H9 (cell line): ENCODE measurements at regions not wholly inside any gene's neighbourhood (a gene's known extent, or its start where the extent isn't known, plus 50 kb on each side); places are given as distances from the start of the nearest gene placed in this dataset.

ENCODE experiments used
- DNase-seq: peaks from one replicate; pipeline ENCODE4 v3.0.0-alpha.2; 2017
- H2AFZ ChIP-seq: one replicate; pipeline ENCODE4 v1.6.1; 2013; ENCODE audit warnings: mild to moderate bottlenecking, low read length, control low read depth, moderate library complexity
- H2AK5ac ChIP-seq: 2 replicates; pipeline ENCODE4 v1.6.1; 2013; ENCODE audit warnings: low read length, control low read depth, mixed read lengths; ENCODE audit not compliant: insufficient read length
- H2BK120ac ChIP-seq: one replicate; pipeline ENCODE4 v1.6.1; 2013; ENCODE audit warnings: low read depth, mild to moderate bottlenecking, low read length, control low read depth, inconsistent platforms; ENCODE audit not compliant: poor library complexity, severe bottlenecking
- H2BK12ac ChIP-seq: 2 replicates; pipeline ENCODE4 v1.6.1; 2013; ENCODE audit warnings: low read length, control low read depth, mixed read lengths, low read depth; ENCODE audit not compliant: insufficient read length
- H2BK15ac ChIP-seq: 2 replicates; pipeline ENCODE4 v1.6.1; 2013; ENCODE audit warnings: low read depth, low read length, control low read depth
- H2BK20ac ChIP-seq: one replicate; pipeline ENCODE4 v1.6.1; 2013; ENCODE audit warnings: low read depth, mild to moderate bottlenecking, low read length, control low read depth, inconsistent platforms; ENCODE audit not compliant: poor library complexity, severe bottlenecking
- H2BK5ac ChIP-seq: 2 replicates; pipeline ENCODE4 v1.6.1; 2013; ENCODE audit warnings: low read length, control low read depth, mixed read lengths; ENCODE audit not compliant: insufficient read length
- H3K14ac ChIP-seq: 2 replicates; pipeline ENCODE4 v1.6.1; 2013; ENCODE audit warnings: low read length, control low read depth; ENCODE audit not compliant: insufficient read depth
- H3K18ac ChIP-seq: 2 replicates; pipeline ENCODE4 v1.6.1; 2013; ENCODE audit warnings: low read depth, mild to moderate bottlenecking, mixed read lengths, low read length, control low read depth; ENCODE audit not compliant: insufficient read length
- H3K23ac ChIP-seq: 2 replicates; pipeline ENCODE4 v1.6.1; 2013; ENCODE audit warnings: low read length, control low read depth, mixed read lengths, low read depth; ENCODE audit not compliant: insufficient read length
- H3K23me2 ChIP-seq: 2 replicates; pipeline ENCODE4 v1.6.1; 2013; ENCODE audit warnings: low read depth, mild to moderate bottlenecking, mixed read lengths, low read length, control low read depth; ENCODE audit not compliant: insufficient read length, poor library complexity, severe bottlenecking
- H3K27ac ChIP-seq: 2 replicates; pipeline ENCODE4 v1.5.1; 2013; ENCODE audit warnings: low read length, control low read depth, mixed read lengths, low read depth; ENCODE audit not compliant: insufficient read length
- H3K27me3 ChIP-seq: 2 replicates; pipeline ENCODE4 v1.6.1; 2013; ENCODE audit warnings: low read length, control low read depth, inconsistent platforms; ENCODE audit not compliant: insufficient read depth
- H3K4ac ChIP-seq: 2 replicates; pipeline ENCODE4 v1.6.1; 2013; ENCODE audit warnings: low read depth, mild to moderate bottlenecking, control low read depth, inconsistent platforms, low read length, moderate library complexity
- H3K4me1 ChIP-seq: 2 replicates; pipeline ENCODE4 v1.6.1; 2013; ENCODE audit warnings: low read length, control low read depth, inconsistent platforms; ENCODE audit not compliant: insufficient read depth
- H3K4me2 ChIP-seq: 2 replicates; pipeline ENCODE4 v1.6.1; 2013; ENCODE audit warnings: low read length, control low read depth, mixed read lengths; ENCODE audit not compliant: insufficient read length, insufficient read depth
- H3K56ac ChIP-seq: 2 replicates; pipeline ENCODE4 v1.6.1; 2013; ENCODE audit warnings: low read depth, mild to moderate bottlenecking, mixed read lengths, low read length, control low read depth; ENCODE audit not compliant: insufficient read length
- H3K79me1 ChIP-seq: 2 replicates; pipeline ENCODE4 v1.6.1; 2013; ENCODE audit warnings: low read depth, mild to moderate bottlenecking, moderate library complexity, low read length, control low read depth, inconsistent platforms; ENCODE audit not compliant: insufficient read depth, poor library complexity, severe bottlenecking
- H3K79me2 ChIP-seq: 2 replicates; pipeline ENCODE4 v1.6.1; 2013; ENCODE audit warnings: low read length, control low read depth, inconsistent platforms; ENCODE audit not compliant: insufficient read depth
- H3K9ac ChIP-seq: 2 replicates; pipeline ENCODE4 v1.6.1; 2013; ENCODE audit warnings: low read length, control low read depth, mixed read lengths; ENCODE audit not compliant: insufficient read length; ENCODE audit errors: extremely low read depth
- H3K9me3 ChIP-seq: one replicate; pipeline ENCODE4 v1.6.1; 2013; ENCODE audit warnings: low read depth, low read length, inconsistent platforms; ENCODE audit not compliant: control insufficient read depth
- H3T11ph ChIP-seq: one replicate; pipeline ENCODE4 v1.6.1; 2013; ENCODE audit warnings: mild to moderate bottlenecking, low read length, control low read depth, inconsistent platforms
- H4K20me1 ChIP-seq: one replicate; pipeline ENCODE4 v1.6.1; 2013; ENCODE audit not compliant: control insufficient read depth, insufficient read length, insufficient read depth
- H4K5ac ChIP-seq: 2 replicates; pipeline ENCODE4 v1.6.1; 2013; ENCODE audit warnings: low read depth, mild to moderate bottlenecking, mixed read lengths, low read length, control low read depth; ENCODE audit not compliant: insufficient read length
- H4K8ac ChIP-seq: replicated peaks from 2 replicates; pipeline ENCODE4 v1.6.1; 2013; ENCODE audit warnings: low read length, control low read depth, mixed read lengths, low read depth; ENCODE audit not compliant: insufficient read length
- H4K91ac ChIP-seq: 2 replicates; pipeline ENCODE4 v1.6.1; 2013; ENCODE audit warnings: low read depth, mild to moderate bottlenecking, moderate library complexity, mixed read lengths, low read length, control low read depth; ENCODE audit not compliant: insufficient read length
- H3K27ac Mint-ChIP-seq, 3 experiments: 2 replicates in 2 of 3; 3 replicates in 1 of 3; pipeline ENCODE4 v1.8.0; 2020 to 2021; ENCODE audit warnings: mixed read lengths in 3 of 3, mild to moderate bottlenecking in 1 of 3, moderate library complexity in 1 of 3
- H3K27me3 Mint-ChIP-seq: 2 replicates; pipeline ENCODE4 v1.8.0; 2021; ENCODE audit warnings: low read depth, mild to moderate bottlenecking, moderate library complexity, mixed read lengths
- H3K36me3 Mint-ChIP-seq, 3 experiments: 2 replicates in 2 of 3; 3 replicates in 1 of 3; pipeline ENCODE4 v1.8.0; 2020 to 2021; ENCODE audit warnings: low read depth in 3 of 3, mixed read lengths in 3 of 3; ENCODE audit not compliant: insufficient read depth in 1 of 3
- H3K4me1 Mint-ChIP-seq, 2 experiments: 2 replicates each; pipeline ENCODE4 v1.8.0; 2020; ENCODE audit warnings: mixed read lengths in 2 of 2
- H3K4me3 Mint-ChIP-seq, 2 experiments: 2 replicates in 1 of 2; 3 replicates in 1 of 2; pipeline ENCODE4 v1.8.0; 2020 to 2021; ENCODE audit warnings: mild to moderate bottlenecking in 2 of 2, mixed read lengths in 2 of 2, moderate library complexity in 1 of 2
- H3K9me3 Mint-ChIP-seq, 2 experiments: 2 replicates in 1 of 2; 3 replicates in 1 of 2; pipeline ENCODE4 v1.8.0; 2020; ENCODE audit warnings: mild to moderate bottlenecking in 2 of 2, mixed read lengths in 2 of 2, moderate library complexity in 1 of 2
- WGBS: extraction: QIAGEN DNeasy Blood & Tissue Kit; methylation state at CpG from one replicate; pipeline ENCODE4 v1.1.7; 2013; ENCODE audit warnings: missing lambda C conversion rate, low lambda C conversion rate, mixed read lengths; ENCODE audit not compliant: insufficient read length; ENCODE audit errors: extremely low coverage; 5-methylcytosine and 5-hydroxymethylcytosine counted together
- TF ChIP-seq, protein P1 (sequence below): fragments of 200-600 bp; sonication (generic); conservative IDR thresholded peaks from 3 replicates; pipeline ENCODE4 v1.8.0; 2021; ENCODE audit warnings: antibody characterized with exemption, mild to moderate bottlenecking

DNA sequence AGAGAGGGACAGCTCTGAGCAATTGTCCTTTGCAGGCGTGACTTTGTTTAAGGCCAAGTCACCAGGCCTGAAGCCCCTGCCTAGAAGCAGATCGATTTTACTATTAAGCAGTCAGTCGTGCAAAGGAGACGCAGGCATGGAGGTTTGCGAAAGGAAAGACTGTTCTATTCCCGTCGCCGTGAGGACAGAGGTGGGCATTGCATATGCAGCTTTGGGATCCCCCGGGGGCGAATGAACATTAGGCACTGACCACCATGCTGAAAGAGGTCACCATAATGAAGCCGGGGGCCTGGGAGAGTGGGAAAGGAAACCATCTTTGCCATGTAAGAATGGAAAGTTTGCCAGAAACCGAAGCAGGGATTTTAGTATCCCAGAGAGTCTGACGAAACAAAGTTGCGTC is 231.6 kb downstream of the BCL11A start:
- no peak for DNase-seq
- H3K4me1 ChIP-seq: no peaks in the 10 kb centered on the region
- no peaks in the 10 kb centered on the region for H3K36me3 Mint-ChIP-seq
- no peak overlapping the region for H3K14ac ChIP-seq
- TF ChIP-seq, protein P1, sequence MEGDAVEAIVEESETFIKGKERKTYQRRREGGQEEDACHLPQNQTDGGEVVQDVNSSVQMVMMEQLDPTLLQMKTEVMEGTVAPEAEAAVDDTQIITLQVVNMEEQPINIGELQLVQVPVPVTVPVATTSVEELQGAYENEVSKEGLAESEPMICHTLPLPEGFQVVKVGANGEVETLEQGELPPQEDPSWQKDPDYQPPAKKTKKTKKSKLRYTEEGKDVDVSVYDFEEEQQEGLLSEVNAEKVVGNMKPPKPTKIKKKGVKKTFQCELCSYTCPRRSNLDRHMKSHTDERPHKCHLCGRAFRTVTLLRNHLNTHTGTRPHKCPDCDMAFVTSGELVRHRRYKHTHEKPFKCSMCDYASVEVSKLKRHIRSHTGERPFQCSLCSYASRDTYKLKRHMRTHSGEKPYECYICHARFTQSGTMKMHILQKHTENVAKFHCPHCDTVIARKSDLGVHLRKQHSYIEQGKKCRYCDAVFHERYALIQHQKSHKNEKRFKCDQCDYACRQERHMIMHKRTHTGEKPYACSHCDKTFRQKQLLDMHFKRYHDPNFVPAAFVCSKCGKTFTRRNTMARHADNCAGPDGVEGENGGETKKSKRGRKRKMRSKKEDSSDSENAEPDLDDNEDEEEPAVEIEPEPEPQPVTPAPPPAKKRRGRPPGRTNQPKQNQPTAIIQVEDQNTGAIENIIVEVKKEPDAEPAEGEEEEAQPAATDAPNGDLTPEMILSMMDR: no peak
- H2BK15ac ChIP-seq: no peak overlapping the region
- no peak overlapping the region for H2BK12ac ChIP-seq
- no peaks in the 10 kb centered on the region for H3K79me1 ChIP-seq
- H2BK20ac ChIP-seq: no peak overlapping the region
- no peak overlapping the region for H3K9ac ChIP-seq
- H3K23ac ChIP-seq: no peak overlapping the region
- H2AK5ac ChIP-seq: no peak overlapping the region
- no peak overlapping the region for H3K4ac ChIP-seq
- peaks cover 27 to 43% of the 10 kb centered on the region in 2 experiments for H3K4me1 Mint-ChIP-seq
- no peak overlapping the region for H2BK5ac ChIP-seq
- H3K18ac ChIP-seq: no peak overlapping the region
- peaks cover 10% of the 10 kb centered on the region for H3K27me3 Mint-ChIP-seq
- no peak overlapping the region for H3K27ac Mint-ChIP-seq
- no peaks in the 10 kb centered on the region for H3K23me2 ChIP-seq
- H3K4me2 ChIP-seq: no peak overlapping the region
- no peak overlapping the region for H2AFZ ChIP-seq
- H3K9me3 ChIP-seq: no peaks in the 10 kb centered on the region
- no peak overlapping the region for H3T11ph ChIP-seq
- H2BK120ac ChIP-seq: no peak overlapping the region
- H3K56ac ChIP-seq: no peak overlapping the region
- no peaks in the 10 kb centered on the region for H4K20me1 ChIP-seq
- no peak overlapping the region for H3K27ac ChIP-seq
- peaks cover 0 to 3% of the 10 kb centered on the region in 2 experiments; a peak in 2 of 5 replicates for H3K9me3 Mint-ChIP-seq
- no peaks in the 10 kb centered on the region for H3K79me2 ChIP-seq
- no peaks in the 10 kb centered on the region for H3K27me3 ChIP-seq
- H4K91ac ChIP-seq: no peak overlapping the region
- WGBS: no CpG with 5 or more reads among the region's 14 CpGs
- H4K5ac ChIP-seq: no peak overlapping the region
- H4K8ac ChIP-seq: no peak overlapping the region
- H3K4me3 Mint-ChIP-seq: no peak overlapping the region
